ENCODE measurements at regions not wholly inside any gene's neighbourhood (a gene's known extent, or its start where the extent isn't known, plus 50 kb on each side); places are given as distances from the start of the nearest gene placed in this dataset.

- no peaks in the 10 kb centered on the region for H3K4me1 ChIP-seq
- TF ChIP-seq CTCF (IDR thresholded peaks at IDR 0.05), result no peak
- no peaks in the 10 kb centered on the region for H3K27me3 ChIP-seq
- no peak overlapping the region for H3K27ac ChIP-seq
- no peak for ATAC-seq
- H3K4me3 ChIP-seq, result no peak overlapping the region
- no peak for DNase-seq
- no peaks in the 10 kb centered on the region for H3K36me3 ChIP-seq
- no peaks in the 10 kb centered on the region for H3K9me3 ChIP-seq
- intact Hi-C loops (cut with DNase I), result no loop called here
Observed at GRCh38 chr5:6262651-6263363, 115.5 kb downstream of the MED10 start.

DNA sequence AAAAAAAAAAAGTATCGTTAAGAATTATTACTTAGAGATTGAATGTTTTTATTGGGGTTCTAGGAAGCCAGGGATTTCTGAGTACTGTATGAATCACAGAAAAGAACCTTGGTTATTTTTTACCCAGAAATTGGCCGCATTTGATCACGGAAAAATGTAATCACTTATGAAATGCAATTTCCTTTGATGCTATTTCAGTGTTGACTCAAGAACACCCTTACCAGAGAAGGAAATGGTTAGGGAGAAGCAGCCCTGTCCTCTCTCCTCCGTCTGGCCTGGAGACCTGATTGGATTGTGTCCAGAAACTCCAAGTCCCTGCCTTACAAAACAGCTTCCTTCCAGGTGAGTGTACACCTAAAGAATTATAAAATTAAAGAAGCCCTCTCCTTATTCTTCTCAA lies 116.7 kb downstream of the MED10 start:
- no peak for DNase-seq
- no peak overlapping the region for H3K27ac ChIP-seq
- intact Hi-C loops (cut with DNase I), result no loop called here
- no peaks in the 10 kb centered on the region for H3K36me3 ChIP-seq
- TF ChIP-seq CTCF (IDR thresholded peaks at IDR 0.05), result no peak
- H3K4me3 ChIP-seq, result no peak overlapping the region
- no peak for ATAC-seq
- H3K9me3 ChIP-seq, result no peaks in the 10 kb centered on the region
- no peaks in the 10 kb centered on the region for H3K27me3 ChIP-seq
- H3K4me1 ChIP-seq, result no peaks in the 10 kb centered on the region

- no peak for ATAC-seq
- TF ChIP-seq CTCF (IDR thresholded peaks at IDR 0.05), result no peak
- no peaks in the 10 kb centered on the region for H3K36me3 ChIP-seq
- DNase-seq, result no peak
- H3K27ac ChIP-seq, result no peak overlapping the region
- intact Hi-C loops (cut with DNase I), result no loop called here
- no peaks in the 10 kb centered on the region for H3K9me3 ChIP-seq
- no peaks in the 10 kb centered on the region for H3K27me3 ChIP-seq
- no peak overlapping the region for H3K4me3 ChIP-seq
- no peaks in the 10 kb centered on the region for H3K4me1 ChIP-seq
Observed at GRCh38 chr5:6261256-6261655, 117.1 kb downstream of the MED10 start.

- no peaks in the 10 kb centered on the region for H3K4me1 ChIP-seq
- intact Hi-C loops (cut with DNase I), result no loop called here
- H3K27me3 ChIP-seq, result no peaks in the 10 kb centered on the region
- H3K27ac ChIP-seq, result no peak overlapping the region
- H3K36me3 ChIP-seq, result no peaks in the 10 kb centered on the region
- no peaks in the 10 kb centered on the region for H3K9me3 ChIP-seq
- ATAC-seq, result no peak
- TF ChIP-seq CTCF (IDR thresholded peaks at IDR 0.05), result no peak
- no peak for DNase-seq
- no peak overlapping the region for H3K4me3 ChIP-seq
Observed at GRCh38 chr5:6260846-6261245, 117.5 kb downstream of the MED10 start.

DNA sequence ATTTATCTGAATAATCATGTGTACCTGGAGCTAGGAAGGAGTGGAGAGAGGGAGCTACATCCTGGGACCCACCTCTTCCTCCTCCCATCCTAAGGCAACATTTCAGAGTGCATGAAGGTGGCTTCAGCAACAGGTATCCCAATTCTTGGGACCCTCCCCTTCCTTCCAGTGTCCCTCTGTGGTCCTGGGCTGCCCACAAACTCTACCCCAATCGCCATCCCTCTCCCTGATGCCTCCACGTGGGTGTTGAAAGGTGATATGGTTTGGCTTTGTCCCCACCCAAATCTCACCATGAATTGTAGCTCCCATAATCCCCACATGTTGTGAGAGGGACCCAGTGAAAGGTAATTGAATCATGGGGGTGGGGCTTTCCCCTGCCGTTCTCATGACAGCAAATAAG lies 121.4 kb downstream of the MED10 start:
- H3K36me3 ChIP-seq, result no peaks in the 10 kb centered on the region
- no peak overlapping the region for H3K4me3 ChIP-seq
- DNase-seq (no peak), ATAC-seq (no peak)
- no peaks in the 10 kb centered on the region for H3K9me3 ChIP-seq
- no peaks in the 10 kb centered on the region for H3K27me3 ChIP-seq
- intact Hi-C loops (cut with DNase I), result no loop called here
- no peak overlapping the region for H3K27ac ChIP-seq
- TF ChIP-seq CTCF (IDR thresholded peaks at IDR 0.05), result no peak
- no peaks in the 10 kb centered on the region for H3K4me1 ChIP-seq

DNA sequence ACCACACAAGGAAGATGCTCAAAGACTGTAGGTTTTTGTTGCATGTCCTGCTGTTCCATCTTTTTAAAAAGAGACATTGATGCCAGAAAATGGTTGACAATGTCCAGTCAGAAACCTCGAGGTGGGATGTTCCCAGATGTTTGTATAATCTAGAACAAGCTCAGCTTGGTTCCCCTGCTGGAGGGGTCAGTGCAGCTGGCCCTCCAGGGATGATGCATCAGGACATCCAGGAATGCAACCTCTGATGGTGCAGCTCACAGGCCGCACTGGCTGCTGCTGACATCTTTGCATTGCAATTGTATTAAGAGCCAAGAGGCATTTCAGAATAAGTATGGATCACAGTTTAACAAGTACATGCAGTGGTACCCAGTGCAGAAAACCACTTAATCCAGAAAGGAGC lies 122.4 kb downstream of the MED10 start:
- Histone ChIP-seq H3K4me3 (no peak overlapping the region), H3K36me3 (no peaks in the 10 kb centered on the region), H3K9me3 (no peaks in the 10 kb centered on the region), H3K4me1 (no peaks in the 10 kb centered on the region), H3K27me3 (no peaks in the 10 kb centered on the region), H3K27ac (no peak overlapping the region)
- intact Hi-C loops (cut with DNase I), result no loop called here
- no peak for TF ChIP-seq CTCF (IDR thresholded peaks at IDR 0.05)
- ATAC-seq (no peak), DNase-seq (no peak)
